ENCODE measurements at regions not wholly inside any gene's neighbourhood (a gene's known extent, or its start where the extent isn't known, plus 50 kb on each side); places are given as distances from the start of the nearest gene placed in this dataset.

GRCh38 chr6:90835596-90836212 is 248.8 kb upstream of the MAP3K7 start:
- H3K36me3 Mint-ChIP-seq (ENCODE audit: unreplicated experiment), result no peaks in the 10 kb centered on the region
- no peak overlapping the region for H3K4me3 Mint-ChIP-seq (ENCODE audit: unreplicated experiment)
- peaks cover 3% of the 10 kb centered on the region for H3K9me3 Mint-ChIP-seq (ENCODE audit: unreplicated experiment)
- DNase-seq, result no peak
- H3K4me1 Mint-ChIP-seq (ENCODE audit: low read depth, unreplicated experiment), result peaks cover 2% of the 10 kb centered on the region
- no peaks in the 10 kb centered on the region for H3K27me3 Mint-ChIP-seq (ENCODE audit: unreplicated experiment)
- no peak overlapping the region for H3K27ac Mint-ChIP-seq (ENCODE audit: unreplicated experiment)
- no peak for TF ChIP-seq CTCF (IDR thresholded peaks at IDR 0.05; ENCODE audit: partially characterized antibody, unreplicated experiment)

- DNase-seq, result no peak
- peaks cover 2% of the 10 kb centered on the region for H3K4me1 Mint-ChIP-seq (ENCODE audit: low read depth, unreplicated experiment)
- peaks cover 2% of the 10 kb centered on the region for H3K27me3 Mint-ChIP-seq (ENCODE audit: unreplicated experiment)
- H3K4me3 Mint-ChIP-seq (ENCODE audit: unreplicated experiment), result no peak overlapping the region
- H3K36me3 Mint-ChIP-seq (ENCODE audit: unreplicated experiment), result no peaks in the 10 kb centered on the region
- H3K27ac Mint-ChIP-seq (ENCODE audit: unreplicated experiment), result no peak overlapping the region
- no peak for TF ChIP-seq CTCF (IDR thresholded peaks at IDR 0.05; ENCODE audit: partially characterized antibody, unreplicated experiment)
- peaks cover 5% of the 10 kb centered on the region for H3K9me3 Mint-ChIP-seq (ENCODE audit: unreplicated experiment)
Observed at GRCh38 chr6:90829311-90829710, 242.4 kb upstream of the MAP3K7 start.

DNA sequence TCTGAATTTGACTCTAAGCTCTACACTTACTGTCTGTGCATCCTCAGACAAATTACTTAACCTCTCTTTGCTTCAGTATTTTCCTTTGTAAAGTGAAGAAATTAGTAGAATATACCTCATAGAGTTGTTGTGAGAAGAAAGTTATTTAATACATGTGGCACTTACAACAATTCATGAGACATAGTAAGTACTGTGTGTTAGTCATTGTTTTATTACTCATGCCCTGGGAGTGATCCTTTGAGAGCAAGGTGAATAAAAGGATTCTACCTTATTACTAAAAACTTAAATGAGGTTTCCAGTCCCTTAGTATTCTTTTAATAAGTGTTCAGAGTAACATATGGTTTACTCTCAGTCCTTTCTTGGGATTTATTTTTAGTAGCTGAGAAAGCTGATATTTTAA is 233.6 kb upstream of the MAP3K7 start:
- no peak overlapping the region for H3K4me3 Mint-ChIP-seq (ENCODE audit: unreplicated experiment)
- H3K4me1 Mint-ChIP-seq (ENCODE audit: low read depth, unreplicated experiment), result no peaks in the 10 kb centered on the region
- no peak for DNase-seq
- H3K9me3 Mint-ChIP-seq (ENCODE audit: unreplicated experiment), result no peaks in the 10 kb centered on the region
- no peak overlapping the region for H3K27ac Mint-ChIP-seq (ENCODE audit: unreplicated experiment)
- no peaks in the 10 kb centered on the region for H3K36me3 Mint-ChIP-seq (ENCODE audit: unreplicated experiment)
- no peak for TF ChIP-seq CTCF (IDR thresholded peaks at IDR 0.05; ENCODE audit: partially characterized antibody, unreplicated experiment)
- peaks cover 2% of the 10 kb centered on the region for H3K27me3 Mint-ChIP-seq (ENCODE audit: unreplicated experiment)

- Mint-ChIP-seq H3K36me3 (ENCODE audit: unreplicated experiment) (no peaks in the 10 kb centered on the region), H3K9me3 (ENCODE audit: unreplicated experiment) (peaks cover 4% of the 10 kb centered on the region), H3K27ac (ENCODE audit: unreplicated experiment) (no peak overlapping the region), H3K4me1 (ENCODE audit: low read depth, unreplicated experiment) (no peaks in the 10 kb centered on the region), H3K27me3 (ENCODE audit: unreplicated experiment) (no peaks in the 10 kb centered on the region), H3K4me3 (ENCODE audit: unreplicated experiment) (no peak overlapping the region)
- DNase-seq, result no peak
- TF ChIP-seq CTCF (IDR thresholded peaks at IDR 0.05; ENCODE audit: partially characterized antibody, unreplicated experiment), result no peak
Observed at GRCh38 chr6:90819483-90819882, 232.6 kb upstream of the MAP3K7 start.

GRCh38 chr6:90818163-90818562 is 231.3 kb upstream of the MAP3K7 start:
- Mint-ChIP-seq H3K27me3 (ENCODE audit: unreplicated experiment) (no peaks in the 10 kb centered on the region), H3K27ac (ENCODE audit: unreplicated experiment) (no peak overlapping the region), H3K9me3 (ENCODE audit: unreplicated experiment) (peaks cover 4% of the 10 kb centered on the region), H3K36me3 (ENCODE audit: unreplicated experiment) (peaks cover 5% of the 10 kb centered on the region), H3K4me1 (ENCODE audit: low read depth, unreplicated experiment) (no peaks in the 10 kb centered on the region), H3K4me3 (ENCODE audit: unreplicated experiment) (no peak overlapping the region)
- no peak for TF ChIP-seq CTCF (IDR thresholded peaks at IDR 0.05; ENCODE audit: partially characterized antibody, unreplicated experiment)
- DNase-seq, result no peak

Data from glutamatergic neuron (in vitro differentiated cells).